SK-N-SH (cell line): ENCODE measurements at regions not wholly inside any gene's neighbourhood (a gene's known extent, or its start where the extent isn't known, plus 50 kb on each side); places are given as distances from the start of the nearest gene placed in this dataset.

ENCODE experiments used
- CTCF ChIA-PET: fragments of 300-600, 350-600 bp; formaldehyde crosslinking; extraction: SDS; loops from one replicate; lab custom pipeline; 2021; lab: Yijun Ruan, JAX
- POLR2A ChIA-PET: fragments of 350-600 bp; sonication (Branson Sonifier 250); formaldehyde crosslinking; extraction: SDS; loops from one replicate; lab custom pipeline; 2020; ENCODE audit warnings: antibody characterized with exemption, inconsistent platforms; lab: Yijun Ruan, JAX
- DNase-seq: peaks from one replicate; pipeline ENCODE4 v3.0.0; 2012
- H2AFZ ChIP-seq: fragments of 200-600 bp; sonication (generic); 2 replicates; pipeline ENCODE4 v1.8.1; 2016; ENCODE audit warnings: antibody characterized with exemption, mild to moderate bottlenecking, low read depth
- H3F3A ChIP-seq: fragments of 200-600 bp; sonication (generic); replicated peaks from 2 replicates; pipeline ENCODE3; 2016; ENCODE audit warnings: antibody characterized with exemption, mild to moderate bottlenecking; ENCODE audit not compliant: insufficient read depth
- H3K27ac ChIP-seq, 2 experiments: fragments of 200-500 bp in 1 of 2; fragments of 200-600 bp in 1 of 2; sonication (Bioruptor generic) in 1 of 2; sonication (generic), shearing (Covaris generic) in 1 of 2; 2 replicates each; pipeline versions ENCODE4 v1.5.1 to v1.6.1; 2014 to 2016; ENCODE audit warnings: low read depth in 2 of 2, inconsistent platforms in 1 of 2, low read length in 1 of 2, mild to moderate bottlenecking in 1 of 2, mixed read lengths in 1 of 2
- H3K27me3 ChIP-seq: fragments of 200-600 bp; sonication (generic), shearing (Covaris generic); 2 replicates; pipeline ENCODE4 v1.6.1; 2016; ENCODE audit warnings: mixed run types; ENCODE audit not compliant: insufficient read depth
- H3K36me3 ChIP-seq, 2 experiments: fragments of 200-500 bp in 1 of 2; fragments of 200-600 bp in 1 of 2; sonication (Bioruptor generic) in 1 of 2; sonication (generic) in 1 of 2; replicated peaks in 1 of 2; 2 replicates each; pipeline versions ENCODE3 to v1.5.1; 2014 to 2016; ENCODE audit warnings: low read length in 1 of 2, mild to moderate bottlenecking in 1 of 2; ENCODE audit not compliant: insufficient read depth in 2 of 2, control insufficient read depth in 1 of 2
- H3K4me1 ChIP-seq, 2 experiments: fragments of 200-500 bp in 1 of 2; fragments of 200-600 bp in 1 of 2; sonication (Bioruptor generic) in 1 of 2; sonication (generic), shearing (Covaris generic) in 1 of 2; 2 replicates each; pipeline versions ENCODE4 v1.5.1 to v1.6.1; 2014 to 2016; ENCODE audit warnings: low read depth in 1 of 2, low read length in 1 of 2, mixed run types in 1 of 2; ENCODE audit not compliant: insufficient read depth in 2 of 2, control insufficient read depth in 1 of 2
- H3K4me2 ChIP-seq: fragments of 200-600 bp; sonication (generic), shearing (Covaris generic); 2 replicates; pipeline ENCODE4 v1.6.1; 2017; ENCODE audit warnings: mixed run types
- H3K4me3 ChIP-seq, 2 experiments: fragments of 200-500 bp in 1 of 2; fragments of 200-600 bp in 1 of 2; sonication (Bioruptor generic) in 1 of 2; sonication (generic), shearing (Covaris generic) in 1 of 2; 2 replicates each; pipeline versions ENCODE4 v1.5.1 to v1.8.1; 2014 to 2016; ENCODE audit warnings: low read depth in 2 of 2, inconsistent platforms in 1 of 2, low read length in 1 of 2, mild to moderate bottlenecking in 1 of 2, mixed read lengths in 1 of 2, moderate library complexity in 1 of 2
- H3K79me2 ChIP-seq: fragments of 200-600 bp; sonication (generic); 2 replicates; pipeline ENCODE4 v1.8.1; 2017; ENCODE audit warnings: mild to moderate bottlenecking; ENCODE audit not compliant: insufficient read depth
- H3K9ac ChIP-seq: fragments of 200-600 bp; sonication (generic); 2 replicates; pipeline ENCODE4 v1.6.1; 2017; ENCODE audit warnings: mixed run types
- H3K9me2 ChIP-seq: fragments of 200-600 bp; sonication (generic); 2 replicates; pipeline ENCODE4 v1.6.1; 2017; ENCODE audit warnings: mixed run types
- H3K9me3 ChIP-seq: fragments of 200-600 bp; sonication (generic); 2 replicates; pipeline ENCODE4 v1.6.1; 2017; ENCODE audit warnings: mixed run types, mild to moderate bottlenecking, moderate library complexity
- H4K20me1 ChIP-seq: fragments of 200-600 bp; sonication (generic); 2 replicates; pipeline ENCODE4 v1.6.1; 2017; ENCODE audit warnings: mild to moderate bottlenecking, mixed run types; ENCODE audit not compliant: insufficient read depth
- FOXM1 ChIP-seq: IDR thresholded peaks from 2 replicates; pipeline ENCODE4 v1.4.0; 2012; ENCODE audit warnings: low read depth, mild to moderate bottlenecking
- GABPA ChIP-seq: IDR thresholded peaks from 2 replicates; pipeline ENCODE4 v1.4.0; 2012; ENCODE audit warnings: low read depth, mild to moderate bottlenecking
- IRF3 ChIP-seq: fragments of 150-350 bp; IDR thresholded peaks from 2 replicates; pipeline ENCODE4 v1.6.1; 2016; ENCODE audit warnings: mild to moderate bottlenecking, low read depth, low read length
- MEF2A ChIP-seq: IDR thresholded peaks from 2 replicates; pipeline ENCODE4 v1.4.0; 2012; ENCODE audit warnings: low read depth, borderline replicate concordance
- RCOR1 ChIP-seq: fragments of 150-350 bp; IDR thresholded peaks from 2 replicates; pipeline ENCODE4 v1.6.1; 2017; ENCODE audit warnings: antibody characterized with exemption, low read length
- REST ChIP-seq: IDR thresholded peaks from 2 replicates; pipeline ENCODE4 v1.6.1; 2012; ENCODE audit warnings: mild to moderate bottlenecking, low read depth, low read length, moderate library complexity
- RFX5 ChIP-seq: IDR thresholded peaks from 2 replicates; pipeline ENCODE4 v1.6.1; 2012; ENCODE audit warnings: mild to moderate bottlenecking, improper control_type of control experiment, low read length
- TEAD4 ChIP-seq: IDR thresholded peaks from 2 replicates; pipeline ENCODE4 v1.4.0; 2012; ENCODE audit warnings: mild to moderate bottlenecking, borderline replicate concordance; ENCODE audit not compliant: insufficient read depth
- USF2 ChIP-seq: fragments of 150-350 bp; IDR thresholded peaks from 2 replicates; pipeline ENCODE4 v1.6.1; 2017; ENCODE audit warnings: antibody characterized with exemption, low read length, low read depth, borderline replicate concordance
- WGBS: methylation state at CpG from one replicate; pipeline ENCODE4 v1.1.6; 2017; ENCODE audit warnings: low lambda C conversion rate; 5-methylcytosine and 5-hydroxymethylcytosine counted together
- TF ChIP-seq, protein P1 (sequence below): fragments of 200-600 bp; sonication (generic); IDR thresholded peaks from 2 replicates; pipeline ENCODE4 v1.6.1; 2017; ENCODE audit warnings: antibody characterized with exemption, mild to moderate bottlenecking, moderate library complexity

- ChIA-PET CTCF (no interaction called here), POLR2A (no interaction called here)
- Histone ChIP-seq H3K27ac (no peak overlapping the region), H3K79me2 (no peaks in the 10 kb centered on the region), H4K20me1 (no peaks in the 10 kb centered on the region), H3K4me3 (no peak overlapping the region), H3K9me3 (no peaks in the 10 kb centered on the region), H3K27me3 (no peaks in the 10 kb centered on the region), H3F3A (no peaks in the 10 kb centered on the region), H3K4me1 (no peaks in the 10 kb centered on the region), H3K4me2 (no peak overlapping the region), H3K9me2 (no peaks in the 10 kb centered on the region), H3K9ac (no peak overlapping the region), H3K36me3 (no peaks in the 10 kb centered on the region), H2AFZ (no peak overlapping the region)
- WGBS: 6% methylated on average over 4 of the region's 5 CpGs
- TF ChIP-seq REST (no peak), GABPA (no peak), USF2 (no peak), FOXM1 (no peak), MEF2A (no peak), IRF3 (no peak), RCOR1 (no peak), TEAD4 (no peak), RFX5 (no peak)
- TF ChIP-seq, protein P1, sequence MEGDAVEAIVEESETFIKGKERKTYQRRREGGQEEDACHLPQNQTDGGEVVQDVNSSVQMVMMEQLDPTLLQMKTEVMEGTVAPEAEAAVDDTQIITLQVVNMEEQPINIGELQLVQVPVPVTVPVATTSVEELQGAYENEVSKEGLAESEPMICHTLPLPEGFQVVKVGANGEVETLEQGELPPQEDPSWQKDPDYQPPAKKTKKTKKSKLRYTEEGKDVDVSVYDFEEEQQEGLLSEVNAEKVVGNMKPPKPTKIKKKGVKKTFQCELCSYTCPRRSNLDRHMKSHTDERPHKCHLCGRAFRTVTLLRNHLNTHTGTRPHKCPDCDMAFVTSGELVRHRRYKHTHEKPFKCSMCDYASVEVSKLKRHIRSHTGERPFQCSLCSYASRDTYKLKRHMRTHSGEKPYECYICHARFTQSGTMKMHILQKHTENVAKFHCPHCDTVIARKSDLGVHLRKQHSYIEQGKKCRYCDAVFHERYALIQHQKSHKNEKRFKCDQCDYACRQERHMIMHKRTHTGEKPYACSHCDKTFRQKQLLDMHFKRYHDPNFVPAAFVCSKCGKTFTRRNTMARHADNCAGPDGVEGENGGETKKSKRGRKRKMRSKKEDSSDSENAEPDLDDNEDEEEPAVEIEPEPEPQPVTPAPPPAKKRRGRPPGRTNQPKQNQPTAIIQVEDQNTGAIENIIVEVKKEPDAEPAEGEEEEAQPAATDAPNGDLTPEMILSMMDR: no peak
- DNase-seq: no peak
Measured at GRCh38 chr4:37070041-37070440, 174.5 kb upstream of the NWD2 start.
